Colonic mucosa (tissue), 4 donors: ENCODE measurements at regions not wholly inside any gene's neighbourhood (a gene's known extent, or its start where the extent isn't known, plus 50 kb on each side); places are given as distances from the start of the nearest gene placed in this dataset.
"Not testable (repeated sequence)": the region's sequence is repeated elsewhere in the genome, so short reads cannot be mapped to it uniquely, and the experiment has no call there.

Experiments used
- DNase-seq: peaks from one replicate; pipeline ENCODE4 v3.0.0-alpha.2; 2020
- H3K27ac ChIP-seq: fragments of 200-600 bp; one replicate; pipeline ENCODE4 v1.8.0; 2021
- H3K27me3 ChIP-seq: fragments of 200-600 bp; one replicate; pipeline ENCODE4 v1.8.0; 2021
- H3K36me3 ChIP-seq: fragments of 200-600 bp; one replicate; pipeline ENCODE4 v1.8.0; 2021
- H3K4me1 ChIP-seq: fragments of 200-600 bp; one replicate; pipeline ENCODE4 v1.8.0; 2021; ENCODE audit warnings: mild to moderate bottlenecking
- H3K4me3 ChIP-seq: fragments of 200-600 bp; one replicate; pipeline ENCODE4 v1.8.0; 2021
- H3K9ac ChIP-seq, 2 donors: one replicate each; pipeline ENCODE4 v1.7.0; 2013; ENCODE audit warnings: control low read depth in 2 of 2, low read depth in 2 of 2, low read length in 2 of 2
- H3K9me3 ChIP-seq: fragments of 200-600 bp; one replicate; pipeline ENCODE4 v1.8.0; 2021
- intact Hi-C: fragments of 100-400 bp; cut with DNase I; formaldehyde crosslinking; loops from one replicate; pipeline ENCODE4 v1.14.1; 2022
- TF ChIP-seq, protein P1 (sequence below): fragments of 200-600 bp; IDR thresholded peaks from one replicate; pipeline ENCODE4 v1.8.0; 2022; ENCODE audit warnings: antibody characterized with exemption, mild to moderate bottlenecking
- donor health status: healthy.
- donor health status: DM: no; HTN: no; CAD: no.
- donor health status: DM: no; HTN: no; CAD: no.

DNA sequence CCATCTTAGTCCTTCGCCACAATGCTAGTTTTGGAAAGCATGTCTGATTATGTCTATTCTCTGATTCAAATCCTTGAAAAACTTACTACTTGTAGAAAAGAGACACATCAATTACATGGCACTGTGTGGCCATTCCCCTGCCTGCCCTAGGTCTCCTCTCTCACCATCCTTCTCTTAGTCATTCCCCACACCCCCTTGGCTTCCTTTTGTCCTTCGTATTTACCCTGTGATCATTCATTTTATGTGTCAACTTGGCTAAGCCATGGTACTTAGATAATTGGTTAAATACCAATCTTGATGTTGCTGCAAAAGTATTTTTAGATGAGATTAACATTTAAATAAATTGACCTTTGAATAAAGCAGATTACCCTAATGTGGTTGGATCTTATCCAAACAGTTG is 122.9 kb upstream of the CDH11 start:
- TF ChIP-seq, protein P1, sequence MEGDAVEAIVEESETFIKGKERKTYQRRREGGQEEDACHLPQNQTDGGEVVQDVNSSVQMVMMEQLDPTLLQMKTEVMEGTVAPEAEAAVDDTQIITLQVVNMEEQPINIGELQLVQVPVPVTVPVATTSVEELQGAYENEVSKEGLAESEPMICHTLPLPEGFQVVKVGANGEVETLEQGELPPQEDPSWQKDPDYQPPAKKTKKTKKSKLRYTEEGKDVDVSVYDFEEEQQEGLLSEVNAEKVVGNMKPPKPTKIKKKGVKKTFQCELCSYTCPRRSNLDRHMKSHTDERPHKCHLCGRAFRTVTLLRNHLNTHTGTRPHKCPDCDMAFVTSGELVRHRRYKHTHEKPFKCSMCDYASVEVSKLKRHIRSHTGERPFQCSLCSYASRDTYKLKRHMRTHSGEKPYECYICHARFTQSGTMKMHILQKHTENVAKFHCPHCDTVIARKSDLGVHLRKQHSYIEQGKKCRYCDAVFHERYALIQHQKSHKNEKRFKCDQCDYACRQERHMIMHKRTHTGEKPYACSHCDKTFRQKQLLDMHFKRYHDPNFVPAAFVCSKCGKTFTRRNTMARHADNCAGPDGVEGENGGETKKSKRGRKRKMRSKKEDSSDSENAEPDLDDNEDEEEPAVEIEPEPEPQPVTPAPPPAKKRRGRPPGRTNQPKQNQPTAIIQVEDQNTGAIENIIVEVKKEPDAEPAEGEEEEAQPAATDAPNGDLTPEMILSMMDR, result no peak
- intact Hi-C loops, result no loop called here
- Histone ChIP-seq H3K27me3 (no peaks in the 10 kb centered on the region), H3K27ac (no peak overlapping the region), H3K9me3 (no peaks in the 10 kb centered on the region), H3K9ac (no peak overlapping the region), H3K36me3 (no peaks in the 10 kb centered on the region), H3K4me3 (no peak overlapping the region), H3K4me1 (no peaks in the 10 kb centered on the region)
- DNase-seq, result no peak

DNA sequence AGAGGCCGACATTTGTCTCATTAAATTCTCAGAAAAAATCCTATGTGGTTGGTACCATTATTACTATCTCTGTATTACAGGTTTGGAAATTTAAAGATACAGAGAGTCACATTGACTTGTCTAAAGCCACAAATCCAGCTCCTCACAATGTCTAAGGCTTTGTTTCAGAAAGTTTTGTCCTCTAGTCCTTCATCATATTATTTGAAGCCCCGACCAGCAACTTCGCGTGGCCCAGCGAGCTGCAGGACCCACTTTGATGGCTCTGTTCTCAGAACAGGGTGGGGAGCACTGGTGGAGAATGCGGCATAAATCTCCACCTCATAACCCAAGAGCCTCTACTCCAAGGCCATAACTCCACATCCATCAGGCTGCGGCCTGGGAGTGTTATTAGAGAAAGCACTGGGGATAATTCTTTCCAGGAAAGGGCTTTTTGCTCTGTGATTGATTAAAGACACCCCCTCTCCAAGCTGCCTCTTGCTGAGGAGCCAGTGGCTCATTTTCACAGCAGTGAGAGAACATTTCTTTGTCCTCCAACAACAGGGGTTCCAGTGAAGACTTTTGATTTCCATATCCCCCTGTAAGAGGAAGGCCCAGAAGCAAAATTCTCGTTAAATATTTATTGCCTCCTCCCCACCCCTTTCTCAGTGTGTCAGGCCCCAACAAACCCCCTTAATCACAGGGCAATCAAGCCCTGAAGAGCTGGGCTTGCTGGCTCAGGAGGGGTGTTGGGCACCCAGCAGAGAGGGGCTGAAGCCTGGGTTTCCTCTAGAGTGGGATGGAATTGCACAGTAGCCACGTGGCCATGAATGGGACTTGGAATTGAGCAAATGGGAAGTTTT is 113.7 kb upstream of the CDH11 start:
- intact Hi-C loops, result no loop called here
- Histone ChIP-seq H3K27ac (no peak overlapping the region), H3K9ac (no peak overlapping the region), H3K4me1 (no peaks in the 10 kb centered on the region), H3K4me3 (no peak overlapping the region), H3K9me3 (no peaks in the 10 kb centered on the region), H3K27me3 (no peaks in the 10 kb centered on the region), H3K36me3 (no peaks in the 10 kb centered on the region)
- DNase-seq, result no peak
- TF ChIP-seq, protein P1, result no peak

DNA sequence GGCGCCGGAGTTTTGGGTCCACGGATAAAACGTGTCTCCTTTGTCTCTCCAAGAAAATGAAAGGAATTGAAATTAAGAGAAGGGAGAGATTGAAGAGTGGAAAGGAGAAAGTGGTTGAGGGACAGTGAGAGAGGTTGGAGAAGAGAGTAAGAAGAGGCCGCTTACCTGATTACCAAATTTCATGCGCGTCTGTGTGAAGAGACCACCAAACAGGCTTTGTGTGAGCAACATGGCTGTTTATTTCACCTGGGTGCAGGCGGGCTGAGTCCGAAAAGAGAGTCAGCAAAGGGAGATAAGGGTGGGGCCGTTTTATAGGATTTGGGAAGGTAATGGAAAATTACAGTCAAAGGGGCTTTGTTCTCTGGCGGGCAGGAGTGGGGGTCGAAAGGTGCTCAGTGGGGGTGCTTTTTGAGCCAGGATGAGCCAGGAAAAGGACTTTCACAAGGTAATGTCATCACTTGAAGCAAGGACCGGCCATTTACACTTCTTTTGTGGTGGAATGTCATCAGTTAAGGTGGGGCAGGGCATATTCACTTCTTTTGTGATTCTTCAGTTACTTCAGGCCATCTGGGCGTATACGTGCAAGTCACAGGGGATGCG is 113.0 kb upstream of the CDH11 start:
- H3K4me1 ChIP-seq, intact Hi-C loops, DNase-seq, H3K9me3 ChIP-seq, H3K27me3 ChIP-seq, H3K4me3 ChIP-seq, H3K9ac ChIP-seq, H3K27ac ChIP-seq, H3K36me3 ChIP-seq: not testable (repeated sequence)

DNA sequence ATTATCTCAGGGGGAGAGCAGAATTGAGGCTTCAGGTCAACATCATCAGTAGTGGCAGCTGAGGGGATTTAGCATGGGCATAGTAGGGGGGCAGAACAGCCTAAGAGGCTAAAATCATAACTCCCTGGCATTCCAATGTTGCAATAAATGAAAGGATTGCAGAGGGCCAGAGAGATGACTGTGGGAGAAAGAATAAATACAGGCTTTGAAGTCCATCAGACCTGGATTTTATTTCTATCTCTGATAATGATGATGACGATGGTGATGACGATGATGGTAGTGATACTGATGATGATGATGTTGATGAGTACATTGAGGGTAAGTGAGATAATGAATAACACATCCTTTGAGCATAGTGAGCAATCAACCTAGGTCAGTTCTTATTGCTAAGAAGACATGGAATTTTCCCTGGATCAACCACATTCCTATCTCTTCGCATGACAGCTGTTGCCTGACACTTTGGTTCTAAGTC is 107.4 kb upstream of the CDH11 start:
- Histone ChIP-seq H3K9me3 (no peaks in the 10 kb centered on the region), H3K36me3 (no peaks in the 10 kb centered on the region), H3K4me3 (no peak overlapping the region), H3K27ac (no peak overlapping the region), H3K9ac (no peak overlapping the region), H3K4me1 (no peaks in the 10 kb centered on the region), H3K27me3 (no peaks in the 10 kb centered on the region)
- TF ChIP-seq, protein P1, result no peak
- intact Hi-C loops, result no loop called here
- DNase-seq, result no peak

DNA sequence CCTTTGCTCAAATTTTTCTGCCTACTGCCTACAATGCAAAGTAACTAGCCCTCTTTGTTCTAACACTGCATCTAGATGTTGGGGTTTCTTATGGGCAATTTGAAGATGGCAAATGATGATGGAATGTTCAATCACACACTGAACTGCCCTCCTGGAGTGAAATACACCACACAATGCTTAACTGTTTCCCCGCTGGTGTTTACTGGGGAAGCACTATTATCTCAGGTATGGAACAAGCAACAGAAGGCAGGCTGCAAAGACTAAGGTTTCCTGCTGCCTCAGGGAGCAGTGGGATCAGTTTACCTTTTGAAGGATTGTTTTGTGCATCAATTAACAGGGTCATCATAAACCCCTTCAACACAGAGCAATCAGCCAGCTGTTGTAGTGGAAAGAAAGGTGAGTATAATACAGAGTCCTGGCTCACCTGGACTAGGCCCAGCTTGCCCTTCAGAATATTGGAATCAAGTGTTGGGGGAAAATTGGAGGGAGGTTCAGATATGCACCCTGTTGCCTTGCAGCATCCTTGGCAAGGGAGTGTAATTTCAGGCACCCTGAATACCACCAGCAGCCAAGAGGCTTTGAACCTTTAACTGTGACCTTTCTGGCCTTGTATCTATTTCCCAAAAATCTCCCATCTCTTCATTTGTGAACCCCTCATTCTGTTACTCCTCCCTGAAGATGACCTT is 105.4 kb upstream of the CDH11 start:
- intact Hi-C loops, result no loop called here
- H3K4me3 ChIP-seq, result no peak overlapping the region
- DNase-seq, result no peak

More for the DNA sequence above, 105.4 kb upstream of the CDH11 start:
- TF ChIP-seq, protein P1, result no peak
- H3K9ac ChIP-seq, result no peak overlapping the region
- H3K36me3 ChIP-seq, result no peaks in the 10 kb centered on the region
- H3K4me1 ChIP-seq, result no peaks in the 10 kb centered on the region
- no peak overlapping the region for H3K27ac ChIP-seq
- H3K27me3 ChIP-seq, result no peaks in the 10 kb centered on the region
- no peaks in the 10 kb centered on the region for H3K9me3 ChIP-seq
